ENCODE measurements at regions not wholly inside any gene's neighbourhood (a gene's known extent, or its start where the extent isn't known, plus 50 kb on each side); places are given as distances from the start of the nearest gene placed in this dataset.

GRCh38 chr7:113764401-113765035 is 154.3 kb downstream of the PPP1R3A start:
- H3K4me3 ChIP-seq (ENCODE audit: insufficient read depth, low read length) = no peak overlapping the region
- no peak overlapping the region for H3K4me2 ChIP-seq (ENCODE audit: insufficient read depth, low read length)
- H3K36me3 ChIP-seq (ENCODE audit: insufficient read depth, low read length) = no peaks in the 10 kb centered on the region
- no peak for DNase-seq (ENCODE audit: insufficient read length, low spot score, missing footprints)
- H3K9me3 ChIP-seq (ENCODE audit: low read depth, low read length) = no peaks in the 10 kb centered on the region
- no peak overlapping the region for H2AFZ ChIP-seq (ENCODE audit: low read length)
- H3K27ac ChIP-seq (ENCODE audit: low read depth, low read length) = no peak overlapping the region
- no peaks in the 10 kb centered on the region for H3K27me3 ChIP-seq (ENCODE audit: insufficient read depth, low read length)
- no peaks in the 10 kb centered on the region for H3K4me1 ChIP-seq (ENCODE audit: insufficient read depth, low read length)
- no peaks in the 10 kb centered on the region for H3K79me2 ChIP-seq (ENCODE audit: insufficient read depth, low read length)
- no peaks in the 10 kb centered on the region for H4K20me1 ChIP-seq (ENCODE audit: insufficient read depth, low read length)
- TF ChIP-seq CTCF (IDR thresholded peaks at IDR 0.05; ENCODE audit: extremely low read depth, low read depth, low read length) = no peak

GRCh38 chr7:113763226-113763625 is 155.6 kb downstream of the PPP1R3A start:
- no peaks in the 10 kb centered on the region for H4K20me1 ChIP-seq (ENCODE audit: insufficient read depth, low read length)
- TF ChIP-seq CTCF (IDR thresholded peaks at IDR 0.05; ENCODE audit: extremely low read depth, low read depth, low read length) = no peak

GRCh38 chr7:113756250-113756649 is 162.6 kb downstream of the PPP1R3A start:
- Histone ChIP-seq H3K4me2 (ENCODE audit: insufficient read depth, low read length) (no peak overlapping the region), H3K4me1 (ENCODE audit: insufficient read depth, low read length) (no peaks in the 10 kb centered on the region), H3K9me3 (ENCODE audit: low read depth, low read length) (no peaks in the 10 kb centered on the region), H3K27me3 (ENCODE audit: insufficient read depth, low read length) (no peaks in the 10 kb centered on the region), H3K4me3 (ENCODE audit: insufficient read depth, low read length) (no peak overlapping the region), H4K20me1 (ENCODE audit: insufficient read depth, low read length) (no peaks in the 10 kb centered on the region), H3K36me3 (ENCODE audit: insufficient read depth, low read length) (no peaks in the 10 kb centered on the region), H3K79me2 (ENCODE audit: insufficient read depth, low read length) (no peaks in the 10 kb centered on the region), H2AFZ (ENCODE audit: low read length) (no peak overlapping the region), H3K27ac (ENCODE audit: low read depth, low read length) (no peak overlapping the region)
- DNase-seq (ENCODE audit: insufficient read length, low spot score, missing footprints) = no peak
- TF ChIP-seq CTCF (IDR thresholded peaks at IDR 0.05; ENCODE audit: extremely low read depth, low read depth, low read length) = no peak

More at GRCh38 chr7:113763226-113763625, 155.6 kb downstream of the PPP1R3A start:
- H3K36me3 ChIP-seq (ENCODE audit: insufficient read depth, low read length) = no peaks in the 10 kb centered on the region
- H3K79me2 ChIP-seq (ENCODE audit: insufficient read depth, low read length) = no peaks in the 10 kb centered on the region
- no peaks in the 10 kb centered on the region for H3K9me3 ChIP-seq (ENCODE audit: low read depth, low read length)
- H3K4me2 ChIP-seq (ENCODE audit: insufficient read depth, low read length) = no peak overlapping the region
- no peaks in the 10 kb centered on the region for H3K4me1 ChIP-seq (ENCODE audit: insufficient read depth, low read length)
- no peak overlapping the region for H3K4me3 ChIP-seq (ENCODE audit: insufficient read depth, low read length)
- H3K27ac ChIP-seq (ENCODE audit: low read depth, low read length) = no peak overlapping the region
- H3K27me3 ChIP-seq (ENCODE audit: insufficient read depth, low read length) = no peaks in the 10 kb centered on the region
- no peak for DNase-seq (ENCODE audit: insufficient read length, low spot score, missing footprints)
- H2AFZ ChIP-seq (ENCODE audit: low read length) = no peak overlapping the region

DNA sequence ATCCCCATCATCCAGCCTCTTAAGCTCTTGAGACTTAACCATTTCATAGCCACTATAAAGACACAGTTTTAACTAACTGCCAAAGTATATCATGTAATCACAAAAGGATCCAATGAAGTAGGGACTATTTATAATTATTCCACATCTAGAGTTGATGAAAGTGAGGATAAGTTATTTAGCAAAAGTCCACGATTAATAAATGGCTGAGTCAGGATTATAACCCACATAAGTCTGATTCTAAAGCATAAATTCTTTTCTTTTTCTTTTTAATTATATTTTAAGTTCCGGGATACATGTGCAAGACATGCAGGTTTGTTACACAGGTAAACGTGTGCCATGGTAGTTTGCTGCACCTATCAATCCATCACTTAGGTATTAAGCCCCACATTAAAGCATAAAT is 166.1 kb downstream of the PPP1R3A start:
- Histone ChIP-seq H3K9me3 (ENCODE audit: low read depth, low read length) (no peaks in the 10 kb centered on the region), H4K20me1 (ENCODE audit: insufficient read depth, low read length) (no peaks in the 10 kb centered on the region), H3K36me3 (ENCODE audit: insufficient read depth, low read length) (no peaks in the 10 kb centered on the region), H3K4me3 (ENCODE audit: insufficient read depth, low read length) (no peak overlapping the region), H2AFZ (ENCODE audit: low read length) (no peak overlapping the region), H3K79me2 (ENCODE audit: insufficient read depth, low read length) (no peaks in the 10 kb centered on the region), H3K4me2 (ENCODE audit: insufficient read depth, low read length) (no peak overlapping the region), H3K27ac (ENCODE audit: low read depth, low read length) (no peak overlapping the region), H3K4me1 (ENCODE audit: insufficient read depth, low read length) (no peaks in the 10 kb centered on the region), H3K27me3 (ENCODE audit: insufficient read depth, low read length) (no peaks in the 10 kb centered on the region)
- DNase-seq (ENCODE audit: insufficient read length, low spot score, missing footprints) = no peak
- TF ChIP-seq CTCF (IDR thresholded peaks at IDR 0.05; ENCODE audit: extremely low read depth, low read depth, low read length) = no peak
